Fibroblast of the aortic adventitia (primary cell): ENCODE measurements at regions not wholly inside any gene's neighbourhood (a gene's known extent, or its start where the extent isn't known, plus 50 kb on each side); places are given as distances from the start of the nearest gene placed in this dataset.
A peak's percentile ranks its signal among the peaks of the same experiment; 100 is the strongest.

Experiments used
- DNase-seq: peaks from one replicate; pipeline ENCODE4 v3.0.0-alpha.2; 2010; ENCODE audit warnings: low read depth
- H3K4me3 ChIP-seq: 2 replicates; pipeline ENCODE4 v1.5.1; 2011; ENCODE audit warnings: low read depth, mild to moderate bottlenecking, control low read depth, low read length, moderate library complexity
- TF ChIP-seq, protein P1 (sequence below): IDR thresholded peaks from 2 replicates; pipeline ENCODE4 v1.5.1; 2011; ENCODE audit warnings: mild to moderate bottlenecking, low read length, control low read depth, inconsistent platforms; ENCODE audit not compliant: insufficient read depth

DNA sequence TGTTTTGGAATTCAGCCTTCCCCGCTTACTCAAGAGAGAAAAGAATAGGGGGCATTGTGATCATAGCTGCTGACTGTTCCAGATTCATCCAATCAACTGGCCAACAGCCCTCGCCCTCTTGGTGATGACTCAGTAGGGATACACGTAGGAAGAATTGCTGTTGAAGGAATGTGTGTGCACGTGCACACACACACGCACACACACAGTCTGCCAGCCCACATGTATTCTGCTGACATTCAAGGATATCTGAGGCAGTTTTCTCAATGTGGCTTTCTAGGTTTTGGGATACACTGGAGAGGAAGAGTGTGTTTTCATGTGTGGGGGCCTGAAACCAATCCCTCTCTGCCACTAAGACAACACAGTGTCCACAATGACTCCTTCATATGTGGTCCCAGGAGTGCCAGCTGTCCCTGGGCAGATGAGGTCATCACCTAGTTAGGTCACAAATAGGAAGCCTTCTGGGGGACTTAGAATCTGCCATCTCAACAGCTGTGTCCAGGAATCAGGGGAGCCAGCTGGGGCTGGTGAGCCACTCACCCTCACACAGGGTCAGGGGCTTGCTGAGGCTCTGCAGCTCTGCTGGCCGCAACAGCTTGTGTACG is 352.6 kb downstream of the SS18 start:
- DNase-seq = peak; percentile 32

DNA sequence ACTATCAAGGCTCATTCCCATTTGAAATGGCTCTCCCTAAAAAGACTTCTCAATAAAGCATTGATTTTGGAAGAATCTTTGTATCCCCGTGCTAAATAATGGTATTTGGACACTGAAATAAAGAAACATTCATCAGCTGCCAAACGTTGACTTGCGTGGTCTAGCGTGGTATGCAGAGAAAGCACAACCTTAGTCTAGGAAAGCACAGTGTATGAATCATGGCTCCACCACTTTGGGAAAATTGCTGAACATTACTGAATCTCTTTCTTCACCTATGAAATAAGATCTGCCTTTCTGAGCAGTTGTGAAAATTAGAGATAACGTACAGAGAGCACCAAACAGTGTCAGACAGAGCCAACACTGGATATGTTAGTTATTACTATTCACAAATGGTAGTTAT is 353.9 kb downstream of the SS18 start:
- TF ChIP-seq, protein P1, sequence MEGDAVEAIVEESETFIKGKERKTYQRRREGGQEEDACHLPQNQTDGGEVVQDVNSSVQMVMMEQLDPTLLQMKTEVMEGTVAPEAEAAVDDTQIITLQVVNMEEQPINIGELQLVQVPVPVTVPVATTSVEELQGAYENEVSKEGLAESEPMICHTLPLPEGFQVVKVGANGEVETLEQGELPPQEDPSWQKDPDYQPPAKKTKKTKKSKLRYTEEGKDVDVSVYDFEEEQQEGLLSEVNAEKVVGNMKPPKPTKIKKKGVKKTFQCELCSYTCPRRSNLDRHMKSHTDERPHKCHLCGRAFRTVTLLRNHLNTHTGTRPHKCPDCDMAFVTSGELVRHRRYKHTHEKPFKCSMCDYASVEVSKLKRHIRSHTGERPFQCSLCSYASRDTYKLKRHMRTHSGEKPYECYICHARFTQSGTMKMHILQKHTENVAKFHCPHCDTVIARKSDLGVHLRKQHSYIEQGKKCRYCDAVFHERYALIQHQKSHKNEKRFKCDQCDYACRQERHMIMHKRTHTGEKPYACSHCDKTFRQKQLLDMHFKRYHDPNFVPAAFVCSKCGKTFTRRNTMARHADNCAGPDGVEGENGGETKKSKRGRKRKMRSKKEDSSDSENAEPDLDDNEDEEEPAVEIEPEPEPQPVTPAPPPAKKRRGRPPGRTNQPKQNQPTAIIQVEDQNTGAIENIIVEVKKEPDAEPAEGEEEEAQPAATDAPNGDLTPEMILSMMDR = no peak
- DNase-seq = no peak
- H3K4me3 ChIP-seq = no peak overlapping the region

More for the DNA sequence above, 352.6 kb downstream of the SS18 start:
- H3K4me3 ChIP-seq = no peak overlapping the region
- TF ChIP-seq, protein P1 = no peak

DNA sequence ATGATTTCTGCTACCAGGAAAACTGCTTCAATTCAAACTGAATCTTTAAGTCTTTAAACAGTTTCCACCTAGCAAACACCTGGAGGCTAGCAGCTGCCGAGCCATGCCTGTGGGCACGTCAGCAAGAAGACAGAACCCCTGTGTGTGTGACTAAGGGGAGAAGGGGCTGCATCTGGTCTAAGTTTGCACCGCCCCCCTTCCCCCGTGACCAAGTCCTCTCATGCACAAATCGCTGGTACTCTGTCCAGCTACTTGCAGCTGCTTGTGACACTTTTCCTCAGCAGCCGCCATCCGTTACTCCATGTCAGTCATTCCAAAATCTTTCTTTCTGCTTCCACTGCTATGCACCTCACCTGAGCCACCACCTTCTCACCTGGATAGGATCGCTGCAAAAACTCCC is 355.0 kb downstream of the SS18 start:
- no peak for DNase-seq
- TF ChIP-seq, protein P1 = no peak
- H3K4me3 ChIP-seq = no peak overlapping the region

DNA sequence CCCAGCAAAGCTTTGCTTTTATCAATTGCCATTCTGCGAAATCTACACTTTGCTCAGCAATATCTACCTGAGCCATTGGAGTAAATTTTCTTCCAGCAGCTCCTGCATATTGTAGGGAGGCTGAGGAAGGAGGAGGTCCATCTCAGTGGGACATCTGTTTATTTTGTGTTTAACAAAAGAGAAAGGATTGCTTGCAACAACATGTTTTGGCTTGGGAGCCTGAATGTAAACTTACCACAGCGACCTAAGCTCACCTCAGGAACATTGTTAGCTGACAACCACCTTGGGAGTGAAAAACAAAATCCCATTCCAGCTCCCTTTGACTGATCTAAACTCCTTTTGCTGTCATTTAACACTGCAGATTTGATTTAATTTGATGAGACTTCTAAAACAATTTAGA is 356.1 kb downstream of the SS18 start:
- TF ChIP-seq, protein P1 = no peak
- DNase-seq = no peak
- H3K4me3 ChIP-seq = no peak overlapping the region

DNA sequence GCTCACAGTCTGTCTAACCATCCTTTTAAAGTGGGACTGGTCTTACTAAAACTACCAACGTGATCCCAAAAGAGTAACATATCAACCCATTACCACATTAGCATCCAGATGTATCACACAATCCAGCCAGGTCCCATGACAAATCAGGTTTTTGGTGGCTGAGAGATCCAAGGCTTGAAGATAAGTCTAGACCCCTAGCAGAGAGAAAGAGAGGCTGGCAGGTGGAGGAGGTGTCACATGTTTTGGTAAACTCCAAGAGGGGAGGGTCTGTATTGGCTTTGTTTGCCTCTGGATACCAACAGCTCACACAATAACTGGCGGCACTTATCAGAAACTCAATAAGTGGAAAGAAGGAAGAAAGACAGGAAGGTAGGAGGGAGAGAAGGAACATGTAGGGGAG is 357.6 kb downstream of the SS18 start:
- DNase-seq = no peak

DNA sequence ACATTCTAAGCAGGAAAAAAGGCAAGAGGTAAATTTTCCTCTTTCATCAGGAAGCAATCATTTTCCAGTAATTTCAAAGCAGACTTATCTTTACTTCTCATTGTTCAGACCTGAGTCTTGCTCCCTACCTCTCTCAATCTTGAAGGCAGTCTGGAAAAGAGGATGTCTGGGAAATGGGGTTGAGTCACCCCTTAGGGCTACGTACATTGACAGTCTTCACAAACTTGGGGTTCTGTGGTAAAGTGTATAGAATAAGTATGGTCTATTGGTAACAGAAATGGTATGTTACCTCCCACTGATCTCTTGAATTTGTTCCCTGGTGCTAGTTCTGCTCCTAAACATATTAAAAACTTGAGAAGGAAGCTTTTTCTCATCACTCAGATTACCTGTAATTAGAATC is 361.3 kb downstream of the SS18 start:
- H3K4me3 ChIP-seq = no peak overlapping the region
- no peak for DNase-seq
- TF ChIP-seq, protein P1 = no peak

More for the DNA sequence above, 357.6 kb downstream of the SS18 start:
- H3K4me3 ChIP-seq = no peak overlapping the region
- TF ChIP-seq, protein P1 = no peak
